Peyer's patch (tissue), 4 donors: ENCODE measurements at regions not wholly inside any gene's neighbourhood (a gene's known extent, or its start where the extent isn't known, plus 50 kb on each side); places are given as distances from the start of the nearest gene placed in this dataset.
"Not testable (repeated sequence)": the region's sequence is repeated elsewhere in the genome, so short reads cannot be mapped to it uniquely, and the experiment has no call there.

Experiments
- DNase-seq, 3 donors: peaks; one replicate each; pipeline ENCODE4 v3.0.0-alpha.2; 2017 to 2019
- H3K27ac ChIP-seq, 4 donors: fragments of 200-600 bp; sonication (generic); one replicate each; pipeline ENCODE4 v1.5.1; 2016 to 2019
- H3K27me3 ChIP-seq, 2 donors: fragments of 200-600 bp; sonication (generic); one replicate each; pipeline ENCODE4 v1.5.1; 2019
- H3K36me3 ChIP-seq, 3 donors: fragments of 200-600 bp; sonication (generic); one replicate each; pipeline ENCODE4 v1.5.1; 2016 to 2019
- H3K4me1 ChIP-seq, 4 donors: fragments of 200-600 bp; sonication (generic); one replicate each; pipeline ENCODE4 v1.5.1; 2016 to 2019
- H3K4me3 ChIP-seq, 4 donors: fragments of 200-600 bp; sonication (generic); 1 replicate in 3 of 4; 2 replicates in 1 of 4; pipeline ENCODE4 v1.5.1; 2016 to 2019; ENCODE audit warnings: mild to moderate bottlenecking in 1 of 4
- H3K9me3 ChIP-seq, 4 donors: fragments of 200-600 bp; sonication (generic); one replicate each; pipeline ENCODE4 v1.5.1; 2016 to 2019; ENCODE audit warnings: mild to moderate bottlenecking in 1 of 4
- CTCF ChIP-seq, 6 experiments: fragments of 450-650 bp in 4 of 6; fragments of 200-600 bp in 2 of 6; sonication (generic) in 1 of 6; IDR thresholded peaks; one replicate each; pipeline ENCODE4 v1.5.1; 2017 to 2019; ENCODE audit warnings: antibody characterized with exemption in 6 of 6, mild to moderate bottlenecking in 3 of 6, moderate library complexity in 1 of 6
- POLR2A ChIP-seq, 2 donors: fragments of 450-650 bp; IDR thresholded peaks; one replicate each; pipeline ENCODE4 v1.5.1; 2017; ENCODE audit warnings: antibody characterized with exemption in 2 of 2, mild to moderate bottlenecking in 2 of 2, moderate library complexity in 2 of 2

GRCh38 chr6:125454351-125454750 is 152.6 kb upstream of the HDDC2 start:
- Histone ChIP-seq H3K9me3 (peaks cover 0 to 16% (median 3%) of the 10 kb centered on the region in 4 donors), H3K27me3 (no peaks in the 10 kb centered on the region), H3K4me1 (no peaks in the 10 kb centered on the region), H3K4me3 (no peak overlapping the region), H3K27ac (no peak overlapping the region), H3K36me3 (no peaks in the 10 kb centered on the region)
- no peak for DNase-seq
- TF ChIP-seq POLR2A (IDR thresholded peaks at IDR 0.05) (no peak), CTCF (IDR thresholded peaks at IDR 0.05) (no peak)

- H3K4me3 ChIP-seq, DNase-seq: not testable (repeated sequence)
These were observed 156.7 kb upstream of the HDDC2 start for GRCh38 chr6:125458493-125458892.

GRCh38 chr6:125465332-125465731 is 163.6 kb upstream of the HDDC2 start:
- H3K9me3 ChIP-seq, H3K36me3 ChIP-seq, H3K4me3 ChIP-seq, H3K4me1 ChIP-seq, H3K27me3 ChIP-seq, H3K27ac ChIP-seq, DNase-seq: not testable (repeated sequence)

More at GRCh38 chr6:125458493-125458892, 156.7 kb upstream of the HDDC2 start:
- H3K27ac ChIP-seq, H3K4me1 ChIP-seq, H3K36me3 ChIP-seq, H3K9me3 ChIP-seq, H3K27me3 ChIP-seq: not testable (repeated sequence)

GRCh38 chr6:125469915-125470314 is 168.1 kb upstream of the HDDC2 start:
- DNase-seq: no peak
- H3K4me3 ChIP-seq: no peak overlapping the region
- H3K4me1 ChIP-seq: no peaks in the 10 kb centered on the region
- no peak overlapping the region for H3K27ac ChIP-seq
- H3K9me3 ChIP-seq: no peaks in the 10 kb centered on the region
- no peaks in the 10 kb centered on the region for H3K27me3 ChIP-seq
- no peaks in the 10 kb centered on the region for H3K36me3 ChIP-seq
- TF ChIP-seq POLR2A (IDR thresholded peaks at IDR 0.05): no peak
- no peak for TF ChIP-seq CTCF (IDR thresholded peaks at IDR 0.05)

GRCh38 chr6:125471667-125472066 is 169.9 kb upstream of the HDDC2 start:
- Histone ChIP-seq H3K27ac (no peak overlapping the region), H3K36me3 (no peaks in the 10 kb centered on the region), H3K4me1 (no peaks in the 10 kb centered on the region), H3K4me3 (no peak overlapping the region), H3K9me3 (no peaks in the 10 kb centered on the region), H3K27me3 (no peaks in the 10 kb centered on the region)
- no peak for DNase-seq
- no peak for TF ChIP-seq POLR2A (IDR thresholded peaks at IDR 0.05)
- no peak for TF ChIP-seq CTCF (IDR thresholded peaks at IDR 0.05)

- Histone ChIP-seq H3K9me3 (no peaks in the 10 kb centered on the region), H3K4me1 (no peaks in the 10 kb centered on the region), H3K4me3 (no peak overlapping the region), H3K36me3 (no peaks in the 10 kb centered on the region), H3K27me3 (no peaks in the 10 kb centered on the region), H3K27ac (no peak overlapping the region)
- DNase-seq: no peak
- TF ChIP-seq POLR2A (IDR thresholded peaks at IDR 0.05) (no peak), CTCF (IDR thresholded peaks at IDR 0.05) (no peak)
These were observed 172.3 kb upstream of the HDDC2 start for GRCh38 chr6:125474061-125474460.

- H3K9me3 ChIP-seq: no peaks in the 10 kb centered on the region
- no peaks in the 10 kb centered on the region for H3K4me1 ChIP-seq
- H3K27me3 ChIP-seq: no peaks in the 10 kb centered on the region
- no peak overlapping the region for H3K4me3 ChIP-seq
- no peak for DNase-seq
- H3K27ac ChIP-seq: no peak overlapping the region
- no peak for TF ChIP-seq CTCF (IDR thresholded peaks at IDR 0.05)
- no peak for TF ChIP-seq POLR2A (IDR thresholded peaks at IDR 0.05)
- no peaks in the 10 kb centered on the region for H3K36me3 ChIP-seq
These were observed 175.4 kb upstream of the HDDC2 start for GRCh38 chr6:125477156-125477555.
